Hematopoietic multipotent progenitor cell treated with erythropoietin and hydrocortisone succinate and interleukin-3 and kit ligand, for 8 days (in vitro differentiated cells): ENCODE measurements at regions not wholly inside any gene's neighbourhood (a gene's known extent, or its start where the extent isn't known, plus 50 kb on each side); places are given as distances from the start of the nearest gene placed in this dataset.
"Not testable (repeated sequence)": the region's sequence is repeated elsewhere in the genome, so short reads cannot be mapped to it uniquely, and the experiment has no call there.

Source experiments
- DNase-seq: peaks from one replicate; pipeline ENCODE4 v3.0.0-alpha.2; 2015

GRCh38 chr2:67879586-67880290 is 183.1 kb downstream of the C1D start:
- no peak for DNase-seq

GRCh38 chr2:67880291-67880761 is 182.5 kb downstream of the C1D start:
- DNase-seq: no peak

- no peak for DNase-seq
Measured at GRCh38 chr2:67881816-67882215, 181.0 kb downstream of the C1D start.

GRCh38 chr2:67883316-67884087 is 179.3 kb downstream of the C1D start:
- no peak for DNase-seq

- DNase-seq: no peak
Measured at GRCh38 chr2:67888351-67889005, 174.3 kb downstream of the C1D start.

- DNase-seq: no peak
Measured at GRCh38 chr2:67889056-67889455, 173.7 kb downstream of the C1D start.

- no peak for DNase-seq
Measured at GRCh38 chr2:67891642-67892041, 171.2 kb downstream of the C1D start.

- no peak for DNase-seq
Measured at GRCh38 chr2:67892339-67892846, 170.4 kb downstream of the C1D start.

- DNase-seq: no peak
Measured at GRCh38 chr2:67895227-67895941, 167.4 kb downstream of the C1D start.

- no peak for DNase-seq
Measured at GRCh38 chr2:67896076-67896475, 166.7 kb downstream of the C1D start.

- no peak for DNase-seq
Measured at GRCh38 chr2:67896476-67896875, 166.3 kb downstream of the C1D start.

- no peak for DNase-seq
Measured at GRCh38 chr2:67898595-67898994, 164.2 kb downstream of the C1D start.

- DNase-seq: no peak
Measured at GRCh38 chr2:67899187-67899586, 163.6 kb downstream of the C1D start.

- DNase-seq: no peak
Measured at GRCh38 chr2:67900826-67901225, 162.0 kb downstream of the C1D start.

GRCh38 chr2:67904566-67904965 is 158.2 kb downstream of the C1D start:
- DNase-seq: no peak

GRCh38 chr2:67904966-67905365 is 157.8 kb downstream of the C1D start:
- DNase-seq: no peak

GRCh38 chr2:67906547-67906946 is 156.3 kb downstream of the C1D start:
- not testable (repeated sequence) for DNase-seq

GRCh38 chr2:67917332-67918054 is 145.3 kb downstream of the C1D start:
- no peak for DNase-seq

- DNase-seq: no peak
Measured at GRCh38 chr2:67918471-67918870, 144.3 kb downstream of the C1D start.

GRCh38 chr2:67919490-67919889 is 143.3 kb downstream of the C1D start:
- DNase-seq: no peak

- no peak for DNase-seq
Measured at GRCh38 chr2:67922080-67922785, 140.6 kb downstream of the C1D start.

- peak; percentile 10 for DNase-seq
Measured at GRCh38 chr2:67923696-67924095, 139.1 kb downstream of the C1D start.
